DMS114 treated with DMSO at 0.1 percent for 48 hours (cell line): ENCODE measurements at regions not wholly inside any gene's neighbourhood (a gene's known extent, or its start where the extent isn't known, plus 50 kb on each side); places are given as distances from the start of the nearest gene placed in this dataset.

Experiments used
- DNase-seq: peaks from one replicate; lab custom pipeline; 2025; ENCODE audit not compliant: unreplicated experiment; lab: John Stamatoyannopoulos, UW

DNA sequence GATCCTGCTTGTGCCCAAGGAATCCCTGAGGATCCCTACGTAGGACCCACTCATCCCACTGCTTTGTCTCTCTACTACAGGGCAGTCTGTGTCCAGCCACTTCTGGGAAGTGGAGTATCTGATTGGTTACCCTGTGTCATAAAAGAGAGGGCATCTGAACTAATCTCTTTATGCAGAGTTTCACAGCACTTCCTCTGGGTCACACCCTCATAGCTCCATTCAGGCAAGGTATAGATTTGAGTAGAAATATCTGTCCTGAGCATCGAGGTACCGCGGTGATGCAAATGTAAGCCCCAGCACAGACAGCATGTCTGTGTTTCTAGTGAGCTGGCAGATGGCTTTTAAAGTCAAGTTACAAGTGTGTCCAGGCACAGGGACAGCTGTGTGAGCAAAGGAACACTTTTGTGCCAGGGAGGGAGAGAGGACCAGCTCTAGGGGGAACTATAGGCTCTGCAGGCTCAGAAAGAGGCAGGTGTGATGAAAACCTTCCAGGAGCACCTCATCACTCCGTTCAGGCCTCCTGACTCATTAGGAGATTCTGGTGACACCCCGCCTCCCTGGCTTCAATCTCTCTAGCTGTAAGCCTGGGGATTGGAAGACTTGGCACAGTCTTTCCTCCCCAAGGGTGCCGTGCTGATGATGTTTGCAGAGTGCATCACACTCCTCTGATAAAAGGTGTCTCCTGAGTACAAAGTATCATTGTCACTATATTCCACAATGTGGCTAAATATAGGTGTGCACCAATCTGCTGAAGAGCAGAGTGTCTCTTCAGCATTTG lies 84.3 kb upstream of the UBL3 start:
- no peak for DNase-seq

- no peak for DNase-seq
Observed at GRCh38 chr13:29933401-29933800, 83.0 kb upstream of the UBL3 start.

GRCh38 chr13:29931696-29932095 lies 81.3 kb upstream of the UBL3 start:
- no peak for DNase-seq

DNA sequence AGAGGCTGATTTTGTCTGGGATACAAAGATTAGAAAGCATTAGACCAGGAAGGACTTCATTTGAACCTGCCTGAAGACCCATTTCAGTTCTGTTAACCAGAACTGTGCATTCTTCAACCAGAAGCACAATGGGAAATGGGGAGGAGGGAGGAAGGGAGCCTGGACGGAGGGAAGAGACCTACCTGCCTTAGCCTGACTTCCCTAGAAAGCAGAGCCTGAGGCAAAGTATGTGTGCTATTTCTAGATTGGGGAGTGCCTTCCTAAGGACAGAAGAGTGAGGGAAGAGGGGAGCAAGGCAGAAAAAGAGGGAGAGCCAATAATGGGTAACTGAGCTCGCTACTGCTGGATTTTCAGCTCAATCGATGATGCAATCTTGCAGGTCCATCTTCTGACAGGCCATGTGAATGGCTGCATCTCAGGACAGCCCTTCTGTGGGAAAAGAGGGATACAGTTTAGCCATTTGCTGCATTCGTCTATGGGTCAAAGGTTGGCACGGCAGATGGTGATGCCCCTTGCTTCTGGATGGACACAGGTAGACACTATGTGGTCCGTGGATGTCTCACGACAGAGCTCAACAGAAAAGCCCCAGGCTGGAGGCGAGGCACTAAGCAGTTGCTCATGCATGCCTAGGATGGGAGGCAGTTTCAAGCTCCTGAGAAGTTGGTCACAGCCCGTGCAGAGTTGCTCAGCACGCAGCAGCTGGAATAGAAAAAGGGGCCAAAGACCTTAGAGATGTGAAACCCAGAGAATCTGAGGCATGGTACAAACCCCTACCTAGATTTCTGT lies 78.8 kb upstream of the UBL3 start:
- no peak for DNase-seq

DNA sequence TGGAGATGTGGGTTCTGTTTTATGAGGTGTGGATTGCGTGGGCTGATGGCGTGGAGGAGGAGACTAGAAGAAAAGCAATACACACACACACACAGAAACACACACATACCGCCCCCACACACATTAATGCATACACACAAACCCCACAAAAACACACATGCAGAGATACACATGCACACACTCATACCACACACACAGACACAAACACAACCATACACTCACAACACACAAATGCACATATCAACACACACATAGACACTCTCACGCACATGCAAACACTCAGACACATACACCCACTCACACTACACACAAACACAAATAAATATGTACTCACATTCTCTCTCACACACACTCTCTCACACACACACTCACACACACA lies 75.7 kb upstream of the UBL3 start:
- no peak for DNase-seq

GRCh38 chr13:29925457-29926097 lies 75.2 kb upstream of the UBL3 start:
- DNase-seq = no peak

GRCh38 chr13:29924482-29925350 lies 74.3 kb upstream of the UBL3 start:
- DNase-seq = no peak

- DNase-seq = no peak
Observed at GRCh38 chr13:29923554-29924481, 73.4 kb upstream of the UBL3 start.

DNA sequence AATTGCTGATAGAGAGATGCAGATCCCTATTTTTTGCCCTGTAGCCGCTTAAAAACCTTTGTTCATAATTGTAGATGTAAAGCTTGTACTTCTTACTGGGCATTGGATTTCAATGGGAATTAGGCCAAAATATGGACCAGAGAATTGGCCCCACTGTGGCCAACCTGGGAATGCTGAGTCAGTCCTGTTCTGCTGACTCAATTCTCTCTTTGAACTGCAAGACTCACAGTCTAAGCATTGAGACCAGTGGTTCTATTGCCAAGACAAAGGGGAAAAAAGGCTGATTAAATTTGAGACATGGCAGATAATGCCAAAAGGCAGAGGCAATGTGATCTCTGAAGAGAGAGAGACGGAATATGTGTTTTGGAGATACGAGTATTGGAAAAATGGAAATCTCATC lies 72.5 kb upstream of the UBL3 start:
- no peak for DNase-seq

DNA sequence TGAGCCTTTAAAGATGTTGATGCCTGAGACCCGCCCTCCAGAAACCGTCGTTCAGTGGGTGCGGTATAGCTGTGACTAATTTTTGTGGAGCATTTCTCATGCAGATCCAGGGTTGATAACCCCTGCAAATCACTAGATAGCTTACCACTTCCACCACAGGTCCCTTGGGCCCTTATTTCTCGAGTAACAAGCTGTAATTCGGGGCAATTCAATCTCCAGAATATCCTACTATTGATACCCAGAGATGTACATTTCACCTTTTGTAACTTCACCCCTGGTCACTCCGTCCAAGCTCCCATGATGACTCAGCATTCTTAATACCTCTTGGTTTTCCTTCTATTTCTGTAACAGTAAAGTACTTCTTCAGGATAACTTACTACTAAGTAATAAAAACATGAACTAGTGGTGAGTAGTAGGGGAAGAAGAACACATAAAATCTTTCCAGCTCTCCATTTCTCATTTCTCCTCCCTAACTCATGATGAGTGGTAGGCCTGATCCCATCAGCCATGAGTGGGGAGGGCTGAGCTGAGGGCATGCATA lies 71.9 kb upstream of the UBL3 start:
- no peak for DNase-seq

- no peak for DNase-seq
Observed at GRCh38 chr13:29921542-29921941, 71.1 kb upstream of the UBL3 start.

DNA sequence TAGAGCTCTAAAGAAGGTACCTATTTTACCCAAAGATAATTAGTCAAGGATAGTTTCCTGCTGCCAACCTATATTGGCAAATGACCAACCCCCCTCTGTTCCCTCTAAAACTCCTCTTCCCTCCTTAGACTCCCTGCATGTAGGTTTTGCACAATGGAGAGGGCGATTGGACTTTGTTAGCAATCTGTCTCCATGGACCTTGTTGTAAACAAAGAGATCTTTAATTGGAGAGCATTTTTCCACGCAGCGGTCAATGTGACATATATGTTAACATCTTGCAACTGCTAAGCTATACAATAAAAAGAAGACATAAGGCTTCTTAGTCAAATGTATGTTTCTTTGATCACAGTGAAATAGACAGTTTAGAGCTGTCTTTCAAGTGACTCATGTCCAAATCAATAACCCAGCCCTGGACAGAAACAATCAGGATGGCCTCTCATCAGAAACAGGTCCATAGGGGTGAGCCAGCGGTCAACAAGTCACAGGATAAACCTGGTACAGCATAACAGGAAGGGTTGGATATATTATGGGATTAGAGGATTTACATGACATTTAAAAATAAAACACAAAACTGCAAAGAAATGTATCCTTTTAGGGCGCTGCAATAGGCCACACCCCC lies 69.7 kb upstream of the UBL3 start:
- DNase-seq = no peak

GRCh38 chr13:29918845-29919244 lies 68.4 kb upstream of the UBL3 start:
- DNase-seq = no peak

- no peak for DNase-seq
Observed at GRCh38 chr13:29917650-29918049, 67.2 kb upstream of the UBL3 start.

DNA sequence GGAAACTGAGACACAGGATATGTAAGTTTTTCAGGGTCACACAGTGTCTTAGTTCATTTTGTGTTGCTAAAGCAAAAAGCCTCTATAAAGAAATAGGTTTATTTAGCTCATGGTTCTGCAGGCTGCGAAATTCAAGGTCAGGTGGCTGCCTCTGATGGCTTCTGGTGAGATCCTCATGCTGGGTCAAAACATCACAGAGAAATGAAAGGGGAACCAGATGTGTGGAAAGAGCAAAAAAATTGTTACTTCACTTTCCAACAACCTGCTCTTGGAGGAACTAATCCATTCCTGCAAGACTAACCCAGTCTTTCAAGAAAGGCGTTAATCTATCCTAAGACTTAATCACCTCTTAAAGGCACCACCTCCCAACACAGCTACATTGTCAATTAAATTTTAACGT lies 64.2 kb upstream of the UBL3 start:
- no peak for DNase-seq

- no peak for DNase-seq
Observed at GRCh38 chr13:29911781-29912418, 61.5 kb upstream of the UBL3 start.

GRCh38 chr13:29909975-29910674 lies 59.7 kb upstream of the UBL3 start:
- no peak for DNase-seq

- DNase-seq = no peak
Observed at GRCh38 chr13:29909081-29909730, 58.8 kb upstream of the UBL3 start.
